ENCODE measurements at regions not wholly inside any gene's neighbourhood (a gene's known extent, or its start where the extent isn't known, plus 50 kb on each side); places are given as distances from the start of the nearest gene placed in this dataset.
"Not testable (repeated sequence)": the region's sequence is repeated elsewhere in the genome, so short reads cannot be mapped to it uniquely, and the experiment has no call there.

GRCh38 chr22:47619631-47620030, 857.2 kb downstream of the TBC1D22A start:
- TF ChIP-seq, protein P1, sequence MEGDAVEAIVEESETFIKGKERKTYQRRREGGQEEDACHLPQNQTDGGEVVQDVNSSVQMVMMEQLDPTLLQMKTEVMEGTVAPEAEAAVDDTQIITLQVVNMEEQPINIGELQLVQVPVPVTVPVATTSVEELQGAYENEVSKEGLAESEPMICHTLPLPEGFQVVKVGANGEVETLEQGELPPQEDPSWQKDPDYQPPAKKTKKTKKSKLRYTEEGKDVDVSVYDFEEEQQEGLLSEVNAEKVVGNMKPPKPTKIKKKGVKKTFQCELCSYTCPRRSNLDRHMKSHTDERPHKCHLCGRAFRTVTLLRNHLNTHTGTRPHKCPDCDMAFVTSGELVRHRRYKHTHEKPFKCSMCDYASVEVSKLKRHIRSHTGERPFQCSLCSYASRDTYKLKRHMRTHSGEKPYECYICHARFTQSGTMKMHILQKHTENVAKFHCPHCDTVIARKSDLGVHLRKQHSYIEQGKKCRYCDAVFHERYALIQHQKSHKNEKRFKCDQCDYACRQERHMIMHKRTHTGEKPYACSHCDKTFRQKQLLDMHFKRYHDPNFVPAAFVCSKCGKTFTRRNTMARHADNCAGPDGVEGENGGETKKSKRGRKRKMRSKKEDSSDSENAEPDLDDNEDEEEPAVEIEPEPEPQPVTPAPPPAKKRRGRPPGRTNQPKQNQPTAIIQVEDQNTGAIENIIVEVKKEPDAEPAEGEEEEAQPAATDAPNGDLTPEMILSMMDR (IDR thresholded peaks at IDR 0.05; ENCODE audit: control insufficient read depth, insufficient read depth, low read depth, low read length, missing control alignments), result no peak
- H3K4me3 ChIP-seq (ENCODE audit: control insufficient read depth, low read depth, low read length), result no peak overlapping the region
- DNase-seq (ENCODE audit: low read depth), result no peak

DNA sequence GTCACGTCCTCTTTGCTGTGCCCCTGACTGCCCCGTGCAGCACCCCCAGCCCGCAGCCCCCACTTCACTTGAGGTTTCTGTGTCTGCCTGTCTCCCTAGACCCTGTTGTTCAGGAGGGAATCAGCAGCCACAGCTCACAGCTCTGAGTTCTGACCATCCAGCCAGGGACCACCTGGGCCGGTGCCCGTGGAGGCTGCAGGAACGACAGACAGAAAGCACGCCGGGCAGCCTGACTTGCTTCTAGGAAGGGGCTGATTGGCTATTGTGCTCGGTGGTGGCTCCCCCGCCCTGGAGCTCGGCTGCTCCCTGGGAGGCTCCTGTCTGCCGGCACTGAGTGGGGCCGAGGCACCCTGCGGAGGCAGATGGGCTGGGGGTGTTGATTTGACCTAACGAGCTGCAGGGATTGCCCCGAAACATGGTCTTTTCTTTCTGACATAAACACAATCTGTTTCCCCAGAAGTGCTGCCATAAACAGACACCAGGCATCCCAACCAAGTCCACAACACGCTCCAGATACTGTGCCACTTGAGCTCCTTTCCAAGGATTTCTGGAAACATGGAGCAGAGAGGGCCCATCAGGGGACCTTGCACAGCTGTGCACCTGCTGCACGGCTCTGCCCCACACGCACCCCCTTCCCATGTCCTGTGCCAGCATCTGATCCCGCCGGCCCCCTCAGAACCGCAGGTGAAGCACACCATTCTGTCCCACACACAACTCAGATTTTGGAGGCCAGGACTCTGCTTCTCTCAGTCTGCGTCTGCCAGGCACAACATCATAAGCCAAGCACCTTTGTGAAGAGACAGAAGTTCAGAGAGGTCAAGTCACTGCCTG, 855.9 kb downstream of the TBC1D22A start:
- no peak for DNase-seq (ENCODE audit: low read depth)
- TF ChIP-seq, protein P1 (IDR thresholded peaks at IDR 0.05; ENCODE audit: control insufficient read depth, insufficient read depth, low read depth, low read length, missing control alignments), result no peak
- no peak overlapping the region for H3K4me3 ChIP-seq (ENCODE audit: control insufficient read depth, low read depth, low read length)

DNA sequence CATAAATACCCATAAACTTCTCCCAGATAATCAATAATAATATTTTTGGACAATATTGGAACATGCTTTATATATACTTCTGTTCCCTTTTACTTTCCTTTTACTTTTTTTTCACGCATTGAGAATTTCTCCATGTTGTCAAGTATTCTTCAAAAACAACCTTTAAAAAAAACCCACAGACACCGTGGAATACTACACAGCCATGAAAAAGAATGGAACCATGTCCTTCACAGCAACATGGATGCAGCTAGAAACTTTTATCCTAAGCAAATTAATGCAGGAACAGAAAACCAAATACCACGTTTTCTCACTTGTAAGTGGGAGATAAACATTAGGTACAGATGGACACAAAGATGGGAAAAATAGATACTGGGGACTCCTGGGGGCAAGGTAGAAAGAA, 854.7 kb downstream of the TBC1D22A start:
- H3K4me3 ChIP-seq (ENCODE audit: control insufficient read depth, low read depth, low read length), result no peak overlapping the region
- TF ChIP-seq, protein P1 (IDR thresholded peaks at IDR 0.05; ENCODE audit: control insufficient read depth, insufficient read depth, low read depth, low read length, missing control alignments), result no peak
- DNase-seq (ENCODE audit: low read depth), result no peak

DNA sequence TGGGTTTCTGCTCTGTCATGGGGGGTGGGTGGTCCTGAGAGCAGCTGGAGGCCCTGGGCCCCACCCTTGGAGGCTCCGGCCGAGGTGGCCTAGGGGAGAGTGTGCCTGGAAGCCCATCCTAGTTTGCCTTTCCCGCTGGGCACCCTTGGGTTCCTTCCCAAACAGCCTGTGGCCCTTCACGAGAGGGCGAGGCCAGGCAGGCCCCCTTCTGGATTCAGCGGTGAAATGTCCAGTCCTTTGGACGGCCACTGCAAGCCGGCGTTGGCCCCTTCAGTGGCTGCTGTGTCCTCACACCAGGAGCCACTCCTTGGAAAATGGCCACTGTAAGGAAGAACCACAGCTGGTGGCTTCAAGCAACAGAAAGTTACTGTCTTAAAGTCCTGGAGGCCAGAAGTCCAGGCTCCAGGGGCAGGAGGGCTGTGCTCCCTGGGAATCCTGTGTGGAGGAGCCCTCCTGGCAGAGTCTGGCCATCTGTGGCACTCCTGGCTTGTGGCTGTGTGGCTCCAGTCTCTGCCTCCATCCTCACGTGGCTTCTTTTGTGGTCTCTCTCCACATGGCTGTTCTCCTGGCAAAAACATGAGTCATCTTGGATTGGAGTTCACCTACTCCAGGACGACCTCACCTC, 854.1 kb downstream of the TBC1D22A start:
- TF ChIP-seq, protein P1 (IDR thresholded peaks at IDR 0.05; ENCODE audit: control insufficient read depth, insufficient read depth, low read depth, low read length, missing control alignments), result no peak
- H3K4me3 ChIP-seq (ENCODE audit: control insufficient read depth, low read depth, low read length), result no peak overlapping the region
- DNase-seq (ENCODE audit: low read depth), result no peak

GRCh38 chr22:47615051-47615450, 852.6 kb downstream of the TBC1D22A start:
- no peak overlapping the region for H3K4me3 ChIP-seq (ENCODE audit: control insufficient read depth, low read depth, low read length)
- DNase-seq (ENCODE audit: low read depth), result no peak
- TF ChIP-seq, protein P1 (IDR thresholded peaks at IDR 0.05; ENCODE audit: control insufficient read depth, insufficient read depth, low read depth, low read length, missing control alignments), result no peak

DNA sequence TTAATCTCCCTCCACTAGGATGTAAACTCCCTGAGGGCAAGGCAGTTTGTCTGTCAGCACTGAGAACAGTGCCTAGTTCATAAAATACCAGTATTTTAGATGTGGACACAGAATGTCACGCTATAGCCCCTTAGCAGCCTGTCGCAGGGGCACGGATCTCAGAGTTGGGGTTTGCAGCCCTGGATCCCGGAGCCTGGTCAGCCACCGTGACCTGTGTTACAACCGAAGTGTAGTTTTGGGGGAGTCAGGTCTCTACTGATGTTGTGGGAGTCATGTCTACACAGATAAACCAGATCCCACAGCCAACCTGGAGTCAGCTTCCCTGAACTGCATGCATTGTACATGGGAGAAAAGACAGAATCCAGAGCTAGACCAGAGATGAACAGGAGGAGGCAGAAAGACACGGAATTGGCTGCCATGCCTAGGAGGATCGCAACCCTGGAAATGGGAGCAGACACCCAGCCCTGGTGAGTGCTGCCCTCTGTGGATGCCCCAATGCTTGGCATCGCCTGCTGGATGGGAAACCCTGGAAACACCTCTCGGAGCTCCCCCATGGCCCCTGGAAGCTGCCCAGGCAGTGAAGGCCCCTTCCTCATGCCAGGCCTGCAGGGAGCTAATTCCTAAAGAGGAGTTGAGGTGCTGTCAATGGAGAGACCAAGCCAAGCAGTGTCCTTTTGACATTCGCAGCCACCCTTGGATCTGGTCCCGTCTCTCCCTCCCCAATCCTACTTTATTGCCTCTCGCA, 851.3 kb downstream of the TBC1D22A start:
- H3K4me3 ChIP-seq (ENCODE audit: control insufficient read depth, low read depth, low read length), result no peak overlapping the region
- no peak for DNase-seq (ENCODE audit: low read depth)
- TF ChIP-seq, protein P1 (IDR thresholded peaks at IDR 0.05; ENCODE audit: control insufficient read depth, insufficient read depth, low read depth, low read length, missing control alignments), result no peak

- H3K4me3 ChIP-seq (ENCODE audit: control insufficient read depth, low read depth, low read length); DNase-seq (ENCODE audit: low read depth): not testable (repeated sequence)
Observed at GRCh38 chr22:47613181-47613580, 850.7 kb downstream of the TBC1D22A start.

Data from AG09309 (cell line).